ENCODE measurements at regions not wholly inside any gene's neighbourhood (a gene's known extent, or its start where the extent isn't known, plus 50 kb on each side); places are given as distances from the start of the nearest gene placed in this dataset.
"Not testable (repeated sequence)": the region's sequence is repeated elsewhere in the genome, so short reads cannot be mapped to it uniquely, and the experiment has no call there.

DNA sequence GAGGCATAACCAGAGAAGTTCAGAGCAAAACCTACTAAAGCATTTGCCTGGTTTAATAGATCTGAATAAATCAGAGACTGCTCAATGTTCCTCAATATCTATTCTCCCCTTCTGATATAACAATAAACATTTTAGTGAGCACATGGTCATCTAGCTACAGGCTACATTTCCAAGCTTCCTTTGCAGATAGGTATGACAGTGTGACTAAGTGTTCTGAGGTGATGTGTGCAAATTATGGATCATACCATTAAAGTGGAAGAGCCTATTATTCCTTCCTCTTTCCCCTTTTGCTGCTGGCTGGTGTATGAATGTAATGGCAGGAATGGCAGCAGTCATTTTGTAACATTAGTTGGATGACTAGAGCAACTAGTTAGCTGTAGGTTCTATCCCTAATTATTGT is 285.8 kb upstream of the RASA1 start:
- no peak for FAIRE-seq

DNA sequence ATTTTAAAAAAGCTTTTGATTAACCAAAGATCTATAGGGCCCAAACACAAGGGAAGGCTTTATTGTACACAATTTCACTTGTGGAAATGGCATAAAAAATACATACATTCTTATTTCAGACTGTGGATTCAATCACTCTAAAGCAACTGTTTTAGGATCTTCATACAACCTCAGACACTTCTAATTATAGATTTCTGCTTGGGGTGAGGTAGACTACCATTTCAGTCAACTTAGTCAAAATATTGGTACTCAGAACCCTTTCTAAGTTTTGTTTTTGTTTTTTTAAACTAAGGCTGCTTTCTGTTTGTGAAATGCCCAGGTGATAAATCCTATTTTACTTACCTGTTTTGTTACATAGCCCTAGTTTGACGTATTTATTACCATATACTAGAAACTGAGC is 284.5 kb upstream of the RASA1 start:
- no peak for FAIRE-seq

DNA sequence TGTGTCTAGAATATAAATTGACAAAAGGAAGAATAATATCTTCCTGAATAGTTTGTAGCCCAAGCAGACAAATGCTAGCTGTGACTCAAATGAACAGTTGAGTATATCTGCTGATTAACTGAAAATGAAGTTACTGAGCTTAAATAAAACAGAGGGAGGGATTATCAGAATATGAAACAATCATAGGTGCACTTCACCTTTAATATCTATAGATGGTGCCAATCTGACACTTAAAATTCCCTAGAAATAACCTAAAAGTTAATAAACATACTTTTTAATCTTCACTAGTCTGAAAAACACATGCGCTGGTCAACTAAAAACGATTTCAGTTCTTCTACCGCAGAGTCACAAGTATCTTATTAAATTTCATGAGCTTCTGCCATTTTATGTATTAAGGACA is 280.8 kb upstream of the RASA1 start:
- no peak for FAIRE-seq

DNA sequence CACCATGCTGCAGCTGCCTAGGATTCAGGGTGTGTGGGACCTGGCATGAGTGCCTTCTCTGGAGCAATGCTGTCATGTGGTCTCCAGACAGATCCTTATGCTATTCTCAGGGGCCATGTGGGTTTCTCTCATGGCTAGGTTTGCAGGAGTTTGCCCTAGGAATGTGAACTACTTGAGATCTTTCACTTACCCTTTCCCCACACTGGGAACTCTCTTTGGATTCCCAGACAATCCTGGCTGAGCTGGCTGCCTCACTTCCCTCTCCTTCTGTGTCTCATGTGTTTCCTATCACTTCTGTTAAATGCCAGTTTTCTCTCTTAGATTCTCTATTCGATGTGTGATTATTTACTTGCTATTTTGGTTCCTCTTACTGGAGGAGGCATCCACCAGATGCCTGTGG is 270.2 kb upstream of the RASA1 start:
- no peak for FAIRE-seq

DNA sequence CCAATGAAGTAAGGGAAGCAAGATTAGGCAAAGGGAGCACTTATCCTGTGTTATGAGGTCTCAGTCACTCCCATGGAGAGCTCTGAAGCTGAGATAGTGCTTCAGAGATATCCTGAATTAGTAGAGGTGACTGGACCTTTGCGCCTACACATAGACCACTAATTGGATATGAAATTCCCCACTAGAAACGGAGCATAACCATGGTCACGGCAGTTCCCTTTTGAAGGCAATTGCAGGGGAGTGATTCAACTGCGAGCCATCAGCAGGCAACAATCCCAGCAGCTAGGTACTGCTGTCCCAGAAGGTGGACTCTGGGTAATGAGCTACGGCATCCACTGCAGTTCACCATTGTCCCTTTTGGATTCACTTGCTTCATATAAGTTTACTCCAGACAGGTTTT is 267.7 kb upstream of the RASA1 start:
- no peak for FAIRE-seq

DNA sequence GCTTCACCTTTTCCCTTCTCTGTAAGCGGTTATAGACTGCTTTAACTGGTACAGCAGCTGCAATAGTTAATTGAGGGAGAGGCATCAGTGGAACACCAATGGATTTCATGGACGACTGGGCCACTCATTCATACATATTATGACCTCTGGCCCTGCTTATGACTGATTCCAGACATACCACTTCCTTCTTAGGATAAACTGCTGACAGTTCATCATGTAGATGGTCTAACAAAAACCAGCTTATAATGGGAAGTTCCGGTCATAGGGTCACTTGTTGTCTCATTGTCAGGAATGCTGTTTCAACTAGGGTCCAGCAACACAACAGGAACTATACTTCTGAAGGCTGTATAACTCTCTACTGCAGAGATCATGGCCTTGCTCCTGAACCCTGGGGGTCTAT is 265.2 kb upstream of the RASA1 start:
- no peak for FAIRE-seq

DNA sequence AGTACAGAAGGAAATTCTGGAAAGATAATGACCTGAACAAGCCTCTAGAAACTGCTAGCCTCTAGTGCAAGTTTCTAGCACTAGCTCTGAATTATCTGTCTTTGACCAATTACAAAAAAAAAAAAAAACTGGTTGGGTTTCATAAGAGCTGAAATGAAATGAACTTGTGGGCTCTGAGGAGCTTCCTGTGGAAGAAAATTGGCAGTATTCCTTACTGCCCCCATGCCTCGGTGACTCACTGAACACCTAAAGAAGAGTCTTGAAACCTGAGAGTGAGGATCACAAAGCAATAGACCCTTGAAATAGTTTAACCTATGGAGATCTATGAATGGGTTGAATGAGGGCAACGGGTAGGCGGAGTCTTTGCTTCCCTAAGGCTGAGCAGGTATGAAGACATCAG is 263.6 kb upstream of the RASA1 start:
- no peak for FAIRE-seq

DNA sequence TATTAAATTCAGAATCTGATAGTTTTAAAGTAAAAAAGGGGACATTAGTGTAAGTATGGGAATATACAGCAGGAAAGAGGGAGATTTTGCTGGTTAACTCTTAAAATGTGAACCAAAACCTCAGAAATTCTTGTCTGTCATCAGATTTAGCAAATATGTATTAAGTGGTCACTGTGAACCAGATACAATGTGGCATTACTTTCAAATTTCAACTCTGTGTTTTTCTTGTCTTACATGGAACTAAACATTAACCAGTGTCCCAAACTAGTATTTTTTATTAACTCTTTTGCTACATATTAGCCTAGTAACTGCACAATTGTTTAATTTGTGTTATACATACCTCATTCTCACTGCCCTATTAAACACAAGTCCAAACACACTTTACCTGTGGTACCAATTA is 259.9 kb upstream of the RASA1 start:
- no peak for FAIRE-seq

DNA sequence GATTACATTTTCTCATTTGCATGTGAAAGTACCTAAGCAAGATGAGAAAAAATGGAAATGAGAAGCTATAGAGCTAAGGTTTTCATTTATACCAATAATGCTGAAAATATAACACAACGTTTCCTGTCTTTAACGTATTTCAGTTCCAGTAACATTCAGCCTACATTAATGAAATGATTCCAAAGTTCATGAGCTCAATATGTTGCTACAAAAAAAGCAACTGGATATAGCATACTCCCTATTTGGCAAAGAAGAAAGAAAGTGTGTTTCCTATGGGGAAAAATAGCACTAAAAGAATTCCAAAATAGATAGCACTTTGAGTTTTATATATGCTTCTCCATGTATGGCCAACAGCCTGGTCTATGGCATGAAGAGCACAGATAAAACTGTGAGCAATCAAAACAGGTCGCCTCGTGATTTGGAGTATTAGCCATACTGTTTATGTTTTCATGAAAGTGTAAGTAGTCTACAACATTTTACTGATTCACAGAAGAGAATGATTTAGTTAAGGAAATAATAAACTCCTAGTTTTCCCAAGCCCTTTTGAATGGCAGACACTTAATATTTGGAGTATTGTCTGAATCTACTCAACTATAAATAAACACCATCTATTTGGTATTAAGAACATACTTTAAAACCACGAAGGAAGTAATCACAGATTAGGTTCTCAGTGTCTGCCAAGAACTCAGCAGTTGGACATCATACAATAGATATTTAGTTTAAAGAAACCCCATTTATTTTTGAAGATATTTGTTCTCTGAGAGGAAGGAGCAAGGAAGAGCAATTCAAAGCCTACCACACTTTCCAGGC is 258.7 kb upstream of the RASA1 start:
- no peak for FAIRE-seq

DNA sequence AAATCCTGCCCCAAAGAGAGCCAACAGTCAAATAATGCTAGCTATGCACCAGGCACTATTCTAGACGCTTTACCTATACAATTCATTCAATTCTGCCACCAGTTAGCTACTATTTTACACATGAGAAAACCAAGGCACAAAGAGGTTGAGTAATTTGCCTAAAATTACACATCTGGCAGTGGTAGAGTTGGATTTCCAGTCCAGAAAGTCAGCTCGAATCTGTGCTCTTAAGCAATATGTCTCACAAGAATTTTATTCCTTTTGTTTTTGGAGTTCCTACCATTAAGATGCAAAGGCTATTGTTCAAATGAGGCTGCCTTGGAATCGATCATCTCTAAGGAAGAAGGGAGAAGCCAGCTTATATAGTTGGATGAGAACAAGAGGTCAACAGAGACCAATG is 256.9 kb upstream of the RASA1 start:
- FAIRE-seq: no peak

DNA sequence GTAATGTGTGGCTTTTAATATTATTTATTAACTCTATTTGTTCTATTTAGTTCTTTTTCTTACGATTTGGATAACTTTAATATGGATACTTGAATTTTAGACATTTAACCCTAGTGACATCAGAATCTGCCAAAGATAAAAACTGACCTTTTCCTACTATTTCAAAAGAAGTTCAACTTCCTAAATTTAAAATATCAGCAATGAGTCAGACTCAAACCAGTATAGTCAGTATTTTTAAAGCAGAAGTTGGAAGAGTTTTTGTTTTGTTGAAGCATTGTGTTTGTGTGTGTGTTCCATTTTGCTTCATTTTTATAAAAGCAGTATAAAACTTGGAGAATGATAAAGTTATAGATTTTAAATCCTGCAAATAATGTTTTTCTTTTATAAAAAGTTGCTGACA is 251.8 kb upstream of the RASA1 start:
- no peak for FAIRE-seq

DNA sequence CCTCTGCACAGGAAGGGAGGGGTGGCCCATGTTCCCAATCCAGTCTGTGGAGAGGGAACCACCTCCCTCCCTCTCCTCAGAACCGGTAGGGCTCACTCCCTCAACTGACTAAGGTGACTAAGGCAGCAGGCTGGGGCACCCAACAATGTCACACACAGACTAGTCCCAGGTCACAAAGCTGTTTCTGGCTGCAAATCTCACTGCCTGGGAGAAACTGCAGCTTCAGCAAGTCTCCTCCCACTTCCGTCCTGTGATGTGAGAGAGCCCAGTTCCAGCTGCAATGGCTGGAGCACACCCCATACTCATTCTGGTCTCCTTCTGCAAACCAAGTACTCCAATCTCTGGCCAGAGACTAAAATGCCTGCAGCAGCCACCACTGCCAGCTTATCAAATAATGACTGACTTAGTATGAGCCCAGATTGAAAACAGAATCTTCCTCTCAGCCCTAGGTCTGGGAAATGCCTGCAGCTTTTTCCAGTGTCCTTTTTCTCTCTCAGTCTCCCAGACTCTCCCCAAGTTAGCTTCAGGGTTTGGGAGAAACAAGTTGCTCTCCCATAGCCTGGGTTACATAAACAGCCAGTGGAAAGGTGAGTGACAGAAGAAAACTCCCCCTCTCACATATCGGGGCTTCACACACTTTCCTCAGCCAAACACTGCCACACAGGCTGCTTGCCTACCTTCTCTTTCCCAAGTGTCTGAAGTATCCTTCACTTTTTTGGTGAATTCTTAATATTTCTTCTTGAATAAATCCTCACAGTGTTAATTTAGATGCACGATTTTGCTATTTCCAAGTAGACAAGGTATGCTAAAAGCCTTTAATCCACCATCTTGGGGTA is 247.4 kb upstream of the RASA1 start:
- FAIRE-seq: no peak

DNA sequence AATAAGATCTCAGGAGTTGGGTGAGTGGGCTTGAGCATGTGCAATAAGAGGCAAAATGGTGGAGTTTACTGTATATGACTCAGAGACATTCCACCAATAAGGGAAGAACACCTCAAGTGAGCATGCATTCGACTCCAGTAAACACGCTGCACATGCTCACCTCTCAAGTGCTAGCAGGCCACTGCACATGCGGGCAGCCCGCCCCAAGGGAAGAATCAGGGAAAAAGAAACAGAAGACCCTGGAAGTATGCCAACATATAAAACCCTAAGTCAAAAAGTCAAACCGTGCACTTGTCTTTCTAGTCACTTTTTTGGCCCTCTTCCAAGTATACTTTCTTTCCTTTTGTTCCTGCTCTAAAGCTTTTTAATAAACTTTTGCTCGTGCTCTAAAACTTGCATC is 245.3 kb upstream of the RASA1 start:
- FAIRE-seq: no peak

DNA sequence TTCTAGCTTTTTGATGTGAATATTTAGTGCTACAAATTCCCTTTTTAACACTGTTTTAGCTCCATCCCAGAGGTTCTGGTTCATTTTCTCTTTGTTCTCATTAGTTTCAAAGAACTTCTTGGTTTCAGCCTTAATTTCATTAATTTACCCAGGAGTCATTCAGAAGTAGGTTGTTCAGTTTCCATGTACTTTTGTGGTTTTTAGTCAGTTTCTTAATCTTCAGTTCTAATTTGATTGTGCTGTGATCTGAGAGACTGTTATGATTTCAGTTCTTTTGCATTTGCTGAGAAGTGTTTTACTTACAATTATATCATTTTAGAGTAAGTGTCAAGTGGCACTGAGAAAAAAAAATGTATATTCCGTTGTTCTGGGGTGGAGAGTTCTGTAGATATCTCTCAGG is 240.1 kb upstream of the RASA1 start:
- FAIRE-seq: no peak

DNA sequence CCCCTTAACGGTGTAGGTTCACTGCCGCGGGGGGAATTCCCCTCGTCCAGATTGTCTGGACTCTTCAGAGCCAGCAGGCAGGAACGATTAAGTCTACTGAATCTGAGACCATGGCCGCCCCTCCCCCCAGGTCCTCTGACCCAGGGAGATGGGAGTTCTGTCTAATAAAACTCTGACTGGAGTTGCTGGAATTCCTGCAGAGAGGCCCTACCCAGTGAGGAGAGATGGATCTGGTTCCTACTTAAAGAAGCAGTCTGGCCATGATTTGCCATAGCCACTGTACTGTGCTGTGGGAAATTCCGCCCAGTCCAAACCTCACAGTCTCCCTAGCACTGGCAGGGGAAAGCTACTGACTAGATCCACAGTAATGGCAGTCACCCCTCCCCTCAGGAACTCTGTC is 237.7 kb upstream of the RASA1 start:
- FAIRE-seq: no peak

DNA sequence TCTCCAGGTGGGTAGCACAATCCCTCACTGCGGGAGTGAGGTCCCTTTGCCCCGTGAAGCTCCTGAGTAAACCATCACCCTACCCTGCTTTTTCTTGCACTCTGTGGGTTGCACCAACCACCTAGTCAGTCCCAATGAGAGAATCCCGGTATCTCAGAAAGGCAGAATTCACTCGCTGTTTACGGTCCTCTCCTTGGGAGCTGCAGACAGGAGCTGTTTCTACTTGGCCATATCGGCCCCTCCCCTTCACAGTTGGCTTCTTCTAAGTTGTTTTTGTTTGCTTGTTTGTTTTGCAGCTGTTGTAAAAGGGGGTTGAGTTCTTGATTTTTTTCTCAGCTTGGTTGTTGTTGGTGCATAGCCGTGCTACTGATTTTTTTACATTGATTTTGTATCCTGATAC is 237.0 kb upstream of the RASA1 start:
- FAIRE-seq: no peak

DNA sequence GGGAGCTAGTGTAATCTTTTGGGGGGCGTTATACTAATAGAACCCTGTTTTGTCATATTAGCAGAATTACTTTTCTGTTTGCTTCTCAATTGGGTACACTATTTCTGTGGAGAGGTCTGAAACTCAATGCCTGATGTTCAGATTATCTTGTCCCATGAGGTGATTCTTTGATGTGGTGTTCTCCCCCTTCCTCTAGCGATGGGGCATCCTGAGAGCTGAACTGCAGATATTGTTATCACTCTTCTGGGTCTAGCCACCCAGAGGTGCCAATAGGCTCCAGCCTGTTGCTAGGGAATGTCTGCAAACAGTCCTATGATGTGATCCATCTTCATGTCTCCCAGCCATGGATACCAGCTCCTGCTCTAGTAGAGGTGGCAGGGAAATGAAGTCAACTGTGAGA is 233.1 kb upstream of the RASA1 start:
- no peak for FAIRE-seq

DNA sequence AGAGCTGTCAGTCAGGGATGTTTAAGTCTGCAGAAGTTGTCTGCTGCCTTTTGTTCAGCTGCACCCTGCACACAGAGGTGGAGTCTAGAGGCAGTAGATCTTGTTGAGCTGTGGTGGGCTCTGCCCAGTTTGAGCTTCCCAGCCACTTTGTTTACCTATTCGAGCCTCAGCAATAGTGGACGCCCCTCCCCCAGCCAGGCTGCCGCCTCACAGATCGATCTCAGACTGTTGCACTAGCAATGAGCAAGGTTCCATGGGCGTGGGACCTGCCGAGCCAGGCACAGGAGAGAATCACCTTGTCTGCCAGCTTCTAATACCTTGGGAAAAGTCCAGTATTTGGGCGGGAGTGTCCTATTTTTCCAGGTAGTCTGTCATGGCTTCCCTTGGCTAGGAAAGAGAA is 225.1 kb upstream of the RASA1 start:
- no peak for FAIRE-seq

DNA sequence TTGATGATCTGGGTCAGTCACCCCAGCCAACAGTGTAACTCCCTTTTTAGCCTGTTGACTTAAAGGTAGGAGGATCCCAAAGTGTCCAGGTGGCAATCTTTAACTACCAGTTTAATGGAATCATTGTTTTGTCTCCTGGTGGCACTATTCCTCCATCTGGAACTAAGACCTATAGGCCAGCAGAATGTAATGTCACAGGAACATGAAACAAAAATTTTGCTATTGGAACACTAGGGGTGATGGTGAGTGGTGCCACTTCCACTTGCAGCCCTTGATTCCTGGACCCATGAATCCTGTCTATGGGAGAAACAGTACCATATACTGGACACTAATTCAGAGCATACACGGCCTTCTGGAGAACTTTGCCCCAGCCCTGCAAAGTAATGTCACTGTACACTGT is 219.5 kb upstream of the RASA1 start:
- FAIRE-seq: no peak

DNA sequence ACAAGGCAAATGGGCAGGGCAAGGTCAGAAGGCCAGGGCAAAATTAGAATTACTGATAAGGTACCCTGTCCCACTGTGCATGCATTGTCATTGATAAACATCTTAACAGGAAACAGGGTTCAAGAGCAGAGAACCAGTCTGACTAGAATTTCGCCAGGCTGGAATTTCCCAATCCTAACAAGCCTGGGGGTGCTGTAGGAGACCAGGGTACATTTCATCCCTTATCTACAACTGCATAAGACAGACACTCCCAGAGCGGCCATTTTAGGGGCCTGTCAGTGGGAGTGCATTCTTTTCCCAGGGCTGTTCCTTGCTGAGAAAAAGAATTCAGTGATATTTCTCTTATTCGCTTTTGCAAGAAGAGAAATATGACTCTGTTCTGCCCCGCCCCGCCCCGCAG is 218.7 kb upstream of the RASA1 start:
- not testable (repeated sequence) for FAIRE-seq

DNA sequence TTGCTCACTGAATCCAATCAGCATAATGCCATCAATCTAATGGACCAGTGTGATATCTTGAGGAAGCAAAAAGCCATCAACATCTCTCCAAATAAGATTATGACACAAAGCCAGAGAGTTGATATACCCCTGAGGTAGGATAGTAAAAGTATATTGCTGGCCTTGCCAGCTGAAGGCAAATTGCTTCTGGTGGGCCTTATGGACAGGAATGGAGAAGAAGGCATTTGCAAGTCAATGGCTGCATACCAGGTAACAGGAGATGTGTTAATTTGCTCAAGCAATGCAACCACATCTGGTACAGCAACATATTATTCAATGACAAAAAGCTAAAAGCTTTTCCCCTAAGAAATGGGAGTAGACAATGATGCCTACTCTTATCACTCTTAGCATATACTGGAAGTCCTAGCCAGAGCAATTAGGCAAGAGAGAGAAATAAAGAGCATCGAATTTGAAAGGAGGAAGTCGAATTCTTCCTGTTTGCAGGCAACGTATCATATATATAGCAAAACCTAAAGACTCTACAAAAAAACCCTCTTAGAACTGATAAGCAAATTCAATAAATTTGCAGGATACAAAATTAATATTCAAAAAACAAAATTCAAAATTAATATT is 216.1 kb upstream of the RASA1 start:
- FAIRE-seq: no peak

DNA sequence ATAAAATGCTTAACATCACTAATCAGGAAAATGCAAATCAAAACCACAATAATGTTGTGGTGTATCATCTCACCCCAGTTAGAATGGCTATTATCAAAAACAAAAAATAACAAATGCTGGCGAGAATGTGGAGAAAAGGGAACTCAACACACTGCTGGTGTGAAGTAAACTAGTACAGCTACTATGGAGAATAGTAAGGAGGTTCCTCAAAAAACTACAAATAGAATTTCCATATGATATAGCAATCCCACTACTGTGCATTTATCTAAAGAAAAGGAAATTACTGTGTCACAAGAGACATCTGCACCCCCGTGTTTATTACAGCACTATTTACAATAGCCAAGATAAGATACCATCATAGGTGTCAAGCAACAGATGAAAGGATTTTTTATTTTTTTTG is 214.5 kb upstream of the RASA1 start:
- FAIRE-seq: no peak

DNA sequence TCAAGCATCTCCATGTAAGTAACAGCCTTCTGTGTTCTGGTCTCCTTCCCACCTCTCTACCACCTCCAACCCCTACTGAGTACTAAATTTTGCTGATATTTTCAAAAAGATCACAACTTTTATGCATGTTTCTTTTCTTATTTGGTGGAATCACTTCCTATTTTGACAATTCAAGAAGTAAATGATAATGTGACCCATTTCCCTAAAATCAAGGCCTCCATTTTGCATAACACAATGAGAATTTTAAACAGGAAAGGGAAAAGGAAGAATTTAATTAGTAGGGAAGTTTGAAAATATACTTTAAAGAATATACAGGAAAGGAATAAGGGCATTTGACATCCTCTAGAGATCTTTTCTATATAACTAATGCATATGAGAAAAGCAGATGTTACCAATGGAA is 212.9 kb upstream of the RASA1 start:
- FAIRE-seq: no peak

DNA sequence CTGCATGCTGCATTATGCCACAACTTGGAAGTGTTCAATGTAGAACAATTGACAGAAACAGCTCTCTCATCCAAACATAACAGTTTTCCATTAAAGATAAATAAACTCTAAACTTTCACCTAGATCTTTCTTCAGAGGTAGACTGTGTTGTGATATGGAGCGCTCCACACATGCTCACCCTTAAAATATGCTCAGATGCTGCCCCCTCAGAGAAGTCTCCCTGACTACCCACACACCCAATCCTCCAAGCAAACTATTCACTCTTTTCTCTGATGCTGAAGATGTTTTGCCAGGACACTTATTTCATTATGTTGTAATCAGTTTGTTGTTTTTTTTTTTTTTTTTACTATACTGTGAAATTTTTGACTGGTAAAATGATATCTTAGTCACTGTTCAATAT is 206.6 kb upstream of the RASA1 start:
- no peak for FAIRE-seq
